Stimulated activated CD4-positive, alpha-beta T cell treated with anti-CD3 and anti-CD28 coated beads, Interleukin-4, amount 100 ng/mL, for 48 hours (primary cell): ENCODE measurements at regions not wholly inside any gene's neighbourhood (a gene's known extent, or its start where the extent isn't known, plus 50 kb on each side); places are given as distances from the start of the nearest gene placed in this dataset.

ENCODE experiments used
- DNase-seq, 2 donors: peaks; one replicate each; pipeline ENCODE4 v3.0.0-alpha.2; 2020; ENCODE audit warnings: low read depth in 2 of 2

- DNase-seq, result no peak
Measured at GRCh38 chr2:15042801-15043217, 410.3 kb downstream of the LRATD1 start.

- DNase-seq, result no peak
Measured at GRCh38 chr2:15043336-15044058, 411.0 kb downstream of the LRATD1 start.

- no peak for DNase-seq
Measured at GRCh38 chr2:15045054-15045453, 412.5 kb downstream of the LRATD1 start.

GRCh38 chr2:15047184-15047583 lies 414.7 kb downstream of the LRATD1 start:
- no peak for DNase-seq

- DNase-seq, result no peak
Measured at GRCh38 chr2:15048000-15048399, 415.5 kb downstream of the LRATD1 start.

GRCh38 chr2:15049096-15049993 lies 416.8 kb downstream of the LRATD1 start:
- DNase-seq, result no peak

GRCh38 chr2:15050483-15050882 lies 418.0 kb downstream of the LRATD1 start:
- DNase-seq, result no peak

GRCh38 chr2:15053542-15053941 lies 421.0 kb downstream of the LRATD1 start:
- DNase-seq, result no peak

GRCh38 chr2:15058015-15058720 lies 425.7 kb downstream of the LRATD1 start:
- DNase-seq, result no peak

GRCh38 chr2:15058721-15059157 lies 426.2 kb downstream of the LRATD1 start:
- DNase-seq, result no peak

GRCh38 chr2:15059870-15060512 lies 427.5 kb downstream of the LRATD1 start:
- DNase-seq, result no peak

- DNase-seq, result no peak
Measured at GRCh38 chr2:15061268-15061667, 428.8 kb downstream of the LRATD1 start.

- no peak for DNase-seq
Measured at GRCh38 chr2:15066138-15066537, 433.6 kb downstream of the LRATD1 start.

- DNase-seq, result no peak
Measured at GRCh38 chr2:15069149-15069548, 436.6 kb downstream of the LRATD1 start.

- no peak for DNase-seq
Measured at GRCh38 chr2:15072836-15073235, 440.3 kb downstream of the LRATD1 start.

- DNase-seq, result no peak
Measured at GRCh38 chr2:15073664-15074063, 441.1 kb downstream of the LRATD1 start.

GRCh38 chr2:15074319-15074718 lies 441.8 kb downstream of the LRATD1 start:
- DNase-seq, result no peak

GRCh38 chr2:15074751-15075700 lies 442.5 kb downstream of the LRATD1 start:
- no peak for DNase-seq

- DNase-seq, result no peak
Measured at GRCh38 chr2:15076668-15077067, 444.2 kb downstream of the LRATD1 start.

- no peak for DNase-seq
Measured at GRCh38 chr2:15081356-15081755, 448.8 kb downstream of the LRATD1 start.
